SU-DHL-6 (cell line): ENCODE measurements at regions not wholly inside any gene's neighbourhood (a gene's known extent, or its start where the extent isn't known, plus 50 kb on each side); places are given as distances from the start of the nearest gene placed in this dataset.

Experiments used
- CTCF ChIP-seq: fragments of 200-600 bp; sonication (generic); IDR thresholded peaks from one replicate; pipeline ENCODE4 v1.5.1; 2017; ENCODE audit warnings: antibody characterized with exemption, mild to moderate bottlenecking, low read length, moderate library complexity; ENCODE audit not compliant: insufficient read depth, poor library complexity, severe bottlenecking
- EZH2phosphoT487 ChIP-seq: fragments of 200-600 bp; sonication (generic), shearing (Covaris generic); conservative IDR thresholded peaks from 2 replicates; pipeline ENCODE4 v1.6.1; 2018; ENCODE audit warnings: mild to moderate bottlenecking, antibody characterized with exemption, low read length, moderate library complexity, mixed read lengths

GRCh38 chr9:107778661-107779060 is 289.1 kb upstream of the KLF4 start:
- TF ChIP-seq CTCF (no peak), EZH2phosphoT487 (no peak)
